ENCODE measurements at regions not wholly inside any gene's neighbourhood (a gene's known extent, or its start where the extent isn't known, plus 50 kb on each side); places are given as distances from the start of the nearest gene placed in this dataset.
"Not testable (repeated sequence)": the region's sequence is repeated elsewhere in the genome, so short reads cannot be mapped to it uniquely, and the experiment has no call there.

GRCh38 chr7:83731154-83731553, 82.2 kb upstream of the SEMA3E start:
- ATAC-seq (ENCODE audit: low FRiP score): no peak
- no peak for TF ChIP-seq CTCF (IDR thresholded peaks at IDR 0.05)
- no peak for DNase-seq (ENCODE audit: low spot score)

- ATAC-seq (ENCODE audit: low FRiP score); DNase-seq (ENCODE audit: low spot score): not testable (repeated sequence)
These were observed 68.0 kb upstream of the SEMA3E start for GRCh38 chr7:83716923-83717322.

GRCh38 chr7:83708531-83708930, 59.6 kb upstream of the SEMA3E start:
- TF ChIP-seq CTCF (IDR thresholded peaks at IDR 0.05): no peak
- no peak for ATAC-seq (ENCODE audit: low FRiP score)
- no peak for DNase-seq (ENCODE audit: low spot score)

GRCh38 chr7:83704564-83704963, 55.6 kb upstream of the SEMA3E start:
- ATAC-seq (ENCODE audit: low FRiP score) (no peak), DNase-seq (ENCODE audit: low spot score) (no peak)
- no peak for TF ChIP-seq CTCF (IDR thresholded peaks at IDR 0.05)

GRCh38 chr7:83702446-83702845, 53.5 kb upstream of the SEMA3E start:
- DNase-seq (ENCODE audit: low spot score) (no peak), ATAC-seq (ENCODE audit: low FRiP score) (no peak)
- TF ChIP-seq CTCF (IDR thresholded peaks at IDR 0.05): no peak

GRCh38 chr7:83701736-83702135, 52.8 kb upstream of the SEMA3E start:
- DNase-seq (ENCODE audit: low spot score): no peak
- TF ChIP-seq CTCF (IDR thresholded peaks at IDR 0.05): no peak
- ATAC-seq (ENCODE audit: low FRiP score): no peak

Data from omental fat pad (tissue), 3 donors.